ENCODE measurements at regions not wholly inside any gene's neighbourhood (a gene's known extent, or its start where the extent isn't known, plus 50 kb on each side); places are given as distances from the start of the nearest gene placed in this dataset.

GRCh38 chr2:67281101-67281500 lies 116.0 kb upstream of the ETAA1 start:
- Histone ChIP-seq H3K4me3 (no peak overlapping the region), H3K9ac (ENCODE audit: control insufficient read depth, insufficient read depth, low read length) (no peak overlapping the region), H3K36me3 (ENCODE audit: control insufficient read depth in 2 of 2, insufficient read depth in 2 of 2, low read length in 1 of 2) (no peaks in the 10 kb centered on the region), H3K79me2 (ENCODE audit: control insufficient read depth, insufficient read depth, low read length) (no peaks in the 10 kb centered on the region), H4K20me1 (ENCODE audit: control insufficient read depth, insufficient read depth) (no peaks in the 10 kb centered on the region), H2AFZ (ENCODE audit: control insufficient read depth, low read depth, low read length) (no peak overlapping the region), H3K27me3 (replicated peaks in 1 of 2; ENCODE audit: control insufficient read depth in 2 of 2, insufficient read depth in 2 of 2, low read length in 1 of 2) (no peaks in the 10 kb centered on the region), H3K9me3 (replicated peaks; ENCODE audit: control insufficient read depth, insufficient read depth, low read length) (no peaks in the 10 kb centered on the region), H3K4me2 (ENCODE audit: control insufficient read depth, insufficient read depth) (no peak overlapping the region), H3K4me1 (ENCODE audit: control insufficient read depth, insufficient read depth, low read length) (no peaks in the 10 kb centered on the region), H3K27ac (ENCODE audit: control insufficient read depth, insufficient read depth) (no peak overlapping the region)
- ChIA-PET SMC1A (ENCODE audit: uncharacterized antibody, unreplicated experiment) (no interaction called here), POLR2A (no interaction called here), RAD21 (ENCODE audit: unreplicated experiment) (no interaction called here), CTCF (no interaction called here)
- ATAC-seq (no peak), FAIRE-seq (no peak), DNase-seq (ENCODE audit: low read depth, low spot score) (no peak)
- WGBS (ENCODE audit: insufficient coverage, insufficient replicate concordance, low lambda C conversion rate, missing lambda C conversion rate) = 0% methylated on average over 2 of the region's 2 CpGs
- TF ChIP-seq, protein P1, sequence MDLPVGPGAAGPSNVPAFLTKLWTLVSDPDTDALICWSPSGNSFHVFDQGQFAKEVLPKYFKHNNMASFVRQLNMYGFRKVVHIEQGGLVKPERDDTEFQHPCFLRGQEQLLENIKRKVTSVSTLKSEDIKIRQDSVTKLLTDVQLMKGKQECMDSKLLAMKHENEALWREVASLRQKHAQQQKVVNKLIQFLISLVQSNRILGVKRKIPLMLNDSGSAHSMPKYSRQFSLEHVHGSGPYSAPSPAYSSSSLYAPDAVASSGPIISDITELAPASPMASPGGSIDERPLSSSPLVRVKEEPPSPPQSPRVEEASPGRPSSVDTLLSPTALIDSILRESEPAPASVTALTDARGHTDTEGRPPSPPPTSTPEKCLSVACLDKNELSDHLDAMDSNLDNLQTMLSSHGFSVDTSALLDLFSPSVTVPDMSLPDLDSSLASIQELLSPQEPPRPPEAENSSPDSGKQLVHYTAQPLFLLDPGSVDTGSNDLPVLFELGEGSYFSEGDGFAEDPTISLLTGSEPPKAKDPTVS (IDR thresholded peaks at IDR 0.05; ENCODE audit: low read depth, low read length) = no peak
- TF ChIP-seq KAT2A (conservative IDR thresholded peaks at IDR 0.05; ENCODE audit: control insufficient read depth, low read depth, low read length) (no peak), NFYB (IDR thresholded peaks at IDR 0.05; ENCODE audit: insufficient read depth, low read depth, low read length) (no peak), CREB1 (IDR thresholded peaks at IDR 0.05; ENCODE audit: low read depth) (no peak), MEF2A (IDR thresholded peaks at IDR 0.05; ENCODE audit: insufficient read depth, low read depth, low read length) (no peak), TCF3 (IDR thresholded peaks at IDR 0.05; ENCODE audit: borderline replicate concordance, insufficient read depth, low read depth, low read length) (no peak), MTA2 (IDR thresholded peaks at IDR 0.05; ENCODE audit: low read depth) (no peak), POLR2AphosphoS2 (IDR thresholded peaks at IDR 0.05; ENCODE audit: low read depth, low read length) (no peak), USF1 (IDR thresholded peaks at IDR 0.05; ENCODE audit: borderline replicate concordance, extremely low read length, insufficient read depth, low read depth, low read length) (no peak)
- in situ Hi-C loops (cut with MboI) = no loop called here
- intact Hi-C loops (cut with micrococcal nuclease; ENCODE audit: unreplicated experiment) = no loop called here
- no TSS peak for BruUV-seq (replicated peaks)

Data from GM12878 (cell line).